ENCODE measurements at regions not wholly inside any gene's neighbourhood (a gene's known extent, or its start where the extent isn't known, plus 50 kb on each side); places are given as distances from the start of the nearest gene placed in this dataset.

DNA sequence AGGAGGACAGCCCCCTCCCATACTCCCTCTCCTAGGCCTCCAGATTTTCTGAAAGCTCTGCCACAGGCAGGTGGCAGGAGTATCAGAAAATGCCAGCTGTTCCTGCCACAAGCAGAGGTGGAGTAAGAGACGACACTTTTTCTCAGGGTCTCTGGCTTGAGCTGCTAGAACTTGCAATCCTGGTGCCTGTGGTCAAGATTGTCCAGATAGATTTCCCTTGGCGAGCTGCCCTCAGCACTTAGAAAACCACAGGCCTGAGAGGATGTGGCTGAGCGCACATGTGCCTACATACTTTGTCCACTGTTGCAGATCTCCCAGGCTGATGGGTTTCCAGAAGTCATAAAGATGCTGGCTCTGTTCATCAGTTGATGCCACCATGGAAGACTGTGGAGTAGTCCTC is 65.7 kb upstream of the NAV2 start:
- no peak for TF ChIP-seq POLR2A (IDR thresholded peaks at IDR 0.05)
- TF ChIP-seq, protein P1, sequence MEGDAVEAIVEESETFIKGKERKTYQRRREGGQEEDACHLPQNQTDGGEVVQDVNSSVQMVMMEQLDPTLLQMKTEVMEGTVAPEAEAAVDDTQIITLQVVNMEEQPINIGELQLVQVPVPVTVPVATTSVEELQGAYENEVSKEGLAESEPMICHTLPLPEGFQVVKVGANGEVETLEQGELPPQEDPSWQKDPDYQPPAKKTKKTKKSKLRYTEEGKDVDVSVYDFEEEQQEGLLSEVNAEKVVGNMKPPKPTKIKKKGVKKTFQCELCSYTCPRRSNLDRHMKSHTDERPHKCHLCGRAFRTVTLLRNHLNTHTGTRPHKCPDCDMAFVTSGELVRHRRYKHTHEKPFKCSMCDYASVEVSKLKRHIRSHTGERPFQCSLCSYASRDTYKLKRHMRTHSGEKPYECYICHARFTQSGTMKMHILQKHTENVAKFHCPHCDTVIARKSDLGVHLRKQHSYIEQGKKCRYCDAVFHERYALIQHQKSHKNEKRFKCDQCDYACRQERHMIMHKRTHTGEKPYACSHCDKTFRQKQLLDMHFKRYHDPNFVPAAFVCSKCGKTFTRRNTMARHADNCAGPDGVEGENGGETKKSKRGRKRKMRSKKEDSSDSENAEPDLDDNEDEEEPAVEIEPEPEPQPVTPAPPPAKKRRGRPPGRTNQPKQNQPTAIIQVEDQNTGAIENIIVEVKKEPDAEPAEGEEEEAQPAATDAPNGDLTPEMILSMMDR (IDR thresholded peaks at IDR 0.05), result no peak

Measured in prostate gland (tissue), 2 donors.